SU-DHL-6 (cell line): ENCODE measurements at regions not wholly inside any gene's neighbourhood (a gene's known extent, or its start where the extent isn't known, plus 50 kb on each side); places are given as distances from the start of the nearest gene placed in this dataset.
"Not testable (repeated sequence)": the region's sequence is repeated elsewhere in the genome, so short reads cannot be mapped to it uniquely, and the experiment has no call there.

Source experiments
- EZH2phosphoT487 ChIP-seq: fragments of 200-600 bp; sonication (generic), shearing (Covaris generic); conservative IDR thresholded peaks from 2 replicates; pipeline ENCODE4 v1.6.1; 2018; ENCODE audit warnings: mild to moderate bottlenecking, antibody characterized with exemption, low read length, moderate library complexity, mixed read lengths
- TF ChIP-seq, protein P1 (sequence below): fragments of 200-600 bp; sonication (generic); IDR thresholded peaks from one replicate; pipeline ENCODE4 v1.5.1; 2017; ENCODE audit warnings: antibody characterized with exemption, mild to moderate bottlenecking, low read length, moderate library complexity; ENCODE audit not compliant: insufficient read depth, poor library complexity, severe bottlenecking

- TF ChIP-seq, protein P1, sequence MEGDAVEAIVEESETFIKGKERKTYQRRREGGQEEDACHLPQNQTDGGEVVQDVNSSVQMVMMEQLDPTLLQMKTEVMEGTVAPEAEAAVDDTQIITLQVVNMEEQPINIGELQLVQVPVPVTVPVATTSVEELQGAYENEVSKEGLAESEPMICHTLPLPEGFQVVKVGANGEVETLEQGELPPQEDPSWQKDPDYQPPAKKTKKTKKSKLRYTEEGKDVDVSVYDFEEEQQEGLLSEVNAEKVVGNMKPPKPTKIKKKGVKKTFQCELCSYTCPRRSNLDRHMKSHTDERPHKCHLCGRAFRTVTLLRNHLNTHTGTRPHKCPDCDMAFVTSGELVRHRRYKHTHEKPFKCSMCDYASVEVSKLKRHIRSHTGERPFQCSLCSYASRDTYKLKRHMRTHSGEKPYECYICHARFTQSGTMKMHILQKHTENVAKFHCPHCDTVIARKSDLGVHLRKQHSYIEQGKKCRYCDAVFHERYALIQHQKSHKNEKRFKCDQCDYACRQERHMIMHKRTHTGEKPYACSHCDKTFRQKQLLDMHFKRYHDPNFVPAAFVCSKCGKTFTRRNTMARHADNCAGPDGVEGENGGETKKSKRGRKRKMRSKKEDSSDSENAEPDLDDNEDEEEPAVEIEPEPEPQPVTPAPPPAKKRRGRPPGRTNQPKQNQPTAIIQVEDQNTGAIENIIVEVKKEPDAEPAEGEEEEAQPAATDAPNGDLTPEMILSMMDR = not testable (repeated sequence)
- not testable (repeated sequence) for TF ChIP-seq EZH2phosphoT487
Observed at GRCh38 chr15:24316326-24316725, 359.2 kb upstream of the NPAP1 start.
